GM06990 (cell line): ENCODE measurements at regions not wholly inside any gene's neighbourhood (a gene's known extent, or its start where the extent isn't known, plus 50 kb on each side); places are given as distances from the start of the nearest gene placed in this dataset.

Experiments
- DNase-seq: peaks from one replicate; pipeline ENCODE4 v3.0.0-alpha.2; 2011; ENCODE audit not compliant: insufficient read length; ENCODE audit errors: extremely low read depth
- H3K27me3 ChIP-seq: replicated peaks from 2 replicates; pipeline ENCODE4 v1.6.0; 2011; ENCODE audit warnings: low read length; ENCODE audit not compliant: control insufficient read depth, insufficient read depth
- H3K36me3 ChIP-seq: 2 replicates; pipeline ENCODE4 v1.5.1; 2011; ENCODE audit warnings: low read length; ENCODE audit not compliant: control insufficient read depth, insufficient read depth
- H3K4me3 ChIP-seq: replicated peaks from 2 replicates; pipeline ENCODE4 v1.5.1; 2011; ENCODE audit warnings: low read depth, mild to moderate bottlenecking, control low read depth, low read length
- TF ChIP-seq, protein P1 (sequence below): IDR thresholded peaks from 2 replicates; pipeline ENCODE4 v1.5.1; 2011; ENCODE audit warnings: low read length, control low read depth, mild to moderate bottlenecking, inconsistent platforms; ENCODE audit not compliant: insufficient read depth, poor library complexity, severe bottlenecking

DNA sequence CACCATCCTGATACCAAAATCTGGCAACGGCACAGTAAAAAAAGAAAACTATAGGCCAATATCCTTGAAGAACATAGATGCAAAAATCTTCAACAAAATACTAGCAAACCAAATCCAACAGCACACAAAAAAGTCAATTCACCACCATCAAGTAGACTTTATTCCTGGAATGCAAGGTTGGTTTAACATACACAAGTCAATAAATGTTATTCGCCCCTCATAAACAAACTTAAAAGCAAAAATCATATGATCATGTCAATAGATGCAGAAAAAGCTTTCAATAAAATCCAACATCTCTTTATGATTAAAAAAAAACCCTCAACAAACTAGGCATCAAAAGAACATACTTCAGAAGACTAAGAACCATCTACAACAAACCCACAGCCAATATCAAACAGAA, 252.9 kb downstream of the UACA start:
- no peak for DNase-seq

DNA sequence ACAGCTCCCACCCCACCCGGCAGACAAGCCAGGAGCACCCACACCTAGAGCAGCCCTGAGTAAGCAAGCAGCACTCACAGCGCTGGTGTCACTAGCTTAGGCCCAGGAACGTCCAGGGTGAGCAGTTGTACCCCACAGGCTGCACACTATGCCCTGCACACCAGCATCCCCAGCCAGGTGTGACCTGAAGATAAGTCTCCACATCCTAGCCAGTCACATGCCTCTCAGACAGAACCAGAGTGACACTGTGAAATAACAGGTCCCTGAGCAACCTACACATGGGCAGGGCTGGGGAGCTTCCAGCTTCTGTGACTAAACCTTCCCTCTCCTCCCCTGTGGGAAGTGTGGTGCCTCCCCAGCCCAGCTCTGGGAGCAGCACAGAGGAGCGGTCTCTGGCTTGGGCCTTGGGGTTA, 253.6 kb downstream of the UACA start:
- no peak for DNase-seq
- TF ChIP-seq, protein P1, sequence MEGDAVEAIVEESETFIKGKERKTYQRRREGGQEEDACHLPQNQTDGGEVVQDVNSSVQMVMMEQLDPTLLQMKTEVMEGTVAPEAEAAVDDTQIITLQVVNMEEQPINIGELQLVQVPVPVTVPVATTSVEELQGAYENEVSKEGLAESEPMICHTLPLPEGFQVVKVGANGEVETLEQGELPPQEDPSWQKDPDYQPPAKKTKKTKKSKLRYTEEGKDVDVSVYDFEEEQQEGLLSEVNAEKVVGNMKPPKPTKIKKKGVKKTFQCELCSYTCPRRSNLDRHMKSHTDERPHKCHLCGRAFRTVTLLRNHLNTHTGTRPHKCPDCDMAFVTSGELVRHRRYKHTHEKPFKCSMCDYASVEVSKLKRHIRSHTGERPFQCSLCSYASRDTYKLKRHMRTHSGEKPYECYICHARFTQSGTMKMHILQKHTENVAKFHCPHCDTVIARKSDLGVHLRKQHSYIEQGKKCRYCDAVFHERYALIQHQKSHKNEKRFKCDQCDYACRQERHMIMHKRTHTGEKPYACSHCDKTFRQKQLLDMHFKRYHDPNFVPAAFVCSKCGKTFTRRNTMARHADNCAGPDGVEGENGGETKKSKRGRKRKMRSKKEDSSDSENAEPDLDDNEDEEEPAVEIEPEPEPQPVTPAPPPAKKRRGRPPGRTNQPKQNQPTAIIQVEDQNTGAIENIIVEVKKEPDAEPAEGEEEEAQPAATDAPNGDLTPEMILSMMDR: no peak
- Histone ChIP-seq H3K4me3 (no peak overlapping the region), H3K36me3 (no peaks in the 10 kb centered on the region), H3K27me3 (no peaks in the 10 kb centered on the region)

More for the DNA sequence above, 252.9 kb downstream of the UACA start:
- TF ChIP-seq, protein P1: no peak
- H3K27me3 ChIP-seq: no peaks in the 10 kb centered on the region
- no peak overlapping the region for H3K4me3 ChIP-seq
- H3K36me3 ChIP-seq: no peaks in the 10 kb centered on the region

DNA sequence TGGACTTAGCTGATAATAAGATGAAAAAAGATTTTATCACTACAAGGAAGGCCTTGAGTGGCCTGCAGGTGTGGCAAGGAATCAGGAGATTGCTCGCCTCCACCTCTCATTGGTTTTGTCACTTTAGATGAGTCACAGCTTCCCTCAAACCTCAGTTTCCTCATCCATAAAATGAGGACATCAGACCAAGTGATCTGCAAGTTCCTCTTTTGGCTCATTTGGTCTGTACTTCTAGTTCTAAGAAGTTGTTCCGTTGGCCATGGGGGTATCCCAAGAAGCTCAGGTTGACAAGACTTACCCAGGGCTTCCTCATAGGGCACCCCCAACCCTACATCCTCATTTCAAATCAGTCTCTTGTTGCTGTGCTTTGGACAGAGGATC, 254.1 kb downstream of the UACA start:
- Histone ChIP-seq H3K36me3 (no peaks in the 10 kb centered on the region), H3K27me3 (no peaks in the 10 kb centered on the region), H3K4me3 (no peak overlapping the region)
- TF ChIP-seq, protein P1: no peak
- DNase-seq: no peak

DNA sequence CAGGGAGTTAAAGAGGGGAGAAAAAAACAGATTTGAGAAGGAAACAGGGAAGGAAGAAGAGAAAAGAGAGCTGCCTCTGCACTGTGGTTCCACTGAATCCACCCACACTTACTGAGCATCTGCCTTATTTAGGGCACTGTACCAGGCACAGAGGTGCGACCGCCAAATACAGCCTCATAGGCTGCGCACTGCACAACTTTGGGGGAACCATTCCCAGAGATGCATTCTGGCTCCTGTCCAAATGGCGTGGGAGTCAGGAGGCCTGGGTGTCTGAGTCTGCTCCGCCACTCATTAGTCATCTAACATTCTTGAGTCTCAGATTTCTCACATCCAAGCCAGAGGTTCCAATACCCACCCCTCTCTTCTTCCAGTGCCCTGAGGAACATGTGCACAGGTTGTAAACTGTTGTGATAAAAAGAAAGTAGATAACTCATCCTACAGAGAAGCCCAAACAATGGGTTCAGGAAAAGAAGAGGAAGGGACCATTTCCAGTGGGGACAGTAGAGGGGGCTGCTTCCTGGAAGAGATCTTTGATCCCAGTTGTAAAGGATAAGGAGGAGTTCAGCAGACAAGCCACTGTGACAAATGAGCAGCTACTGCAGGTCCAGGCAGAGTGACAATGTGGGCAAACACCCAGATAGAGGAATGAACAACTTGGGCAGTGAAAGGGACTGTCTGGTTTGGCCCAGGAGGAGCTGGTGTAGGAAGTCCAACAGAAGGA, 254.6 kb downstream of the UACA start:
- H3K4me3 ChIP-seq: no peak overlapping the region
- DNase-seq: no peak
- no peaks in the 10 kb centered on the region for H3K36me3 ChIP-seq
- TF ChIP-seq, protein P1: no peak
- no peaks in the 10 kb centered on the region for H3K27me3 ChIP-seq

DNA sequence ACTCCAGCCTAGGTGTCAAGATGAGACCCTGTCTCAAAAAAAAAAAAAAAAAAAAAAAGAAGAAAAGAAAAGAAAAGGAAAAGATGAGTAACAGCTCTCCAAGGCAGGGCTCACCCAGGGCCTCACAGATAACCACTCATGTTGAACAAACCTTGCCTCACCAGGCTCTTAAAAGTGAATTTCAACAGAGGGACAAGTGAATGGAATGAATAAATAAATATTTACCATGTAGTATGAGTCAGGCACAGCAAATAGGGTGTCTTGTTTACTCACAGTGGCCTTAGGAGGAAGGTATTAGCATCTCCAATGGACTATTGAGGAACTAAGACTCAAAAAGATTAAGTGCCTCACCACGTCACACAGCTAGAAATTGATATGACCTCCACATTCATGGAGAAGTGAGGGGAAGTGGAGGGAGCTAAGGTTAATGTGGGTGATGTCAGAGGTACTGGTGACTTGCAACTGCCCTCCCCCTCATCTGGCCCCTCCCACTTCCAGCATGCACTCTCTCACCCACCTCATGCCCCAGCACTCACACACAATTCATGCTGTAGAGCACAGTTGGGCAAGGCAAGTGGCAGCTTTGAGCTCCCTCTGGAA, 255.5 kb downstream of the UACA start:
- no peak for DNase-seq
- TF ChIP-seq, protein P1: no peak
- H3K27me3 ChIP-seq: no peaks in the 10 kb centered on the region
- H3K36me3 ChIP-seq: no peaks in the 10 kb centered on the region
- H3K4me3 ChIP-seq: no peak overlapping the region
